ENCODE measurements at regions not wholly inside any gene's neighbourhood (a gene's known extent, or its start where the extent isn't known, plus 50 kb on each side); places are given as distances from the start of the nearest gene placed in this dataset.
"Not testable (repeated sequence)": the region's sequence is repeated elsewhere in the genome, so short reads cannot be mapped to it uniquely, and the experiment has no call there.

GRCh38 chr22:10710923-10711322 lies 4817.1 kb upstream of the OR11H1 start:
- not testable (repeated sequence) for TF ChIP-seq CTCF (conservative IDR thresholded peaks at IDR 0.05 in 1 of 2, IDR thresholded peaks at IDR 0.05 in 1 of 2; ENCODE audit: extremely low read depth in 1 of 2, insufficient read depth in 1 of 2, low read depth in 1 of 2, low read length in 2 of 2); EZH2 (IDR thresholded peaks at IDR 0.05; ENCODE audit: borderline replicate concordance, low read length)

Data from mammary epithelial cell (primary cell).